ENCODE measurements at regions not wholly inside any gene's neighbourhood (a gene's known extent, or its start where the extent isn't known, plus 50 kb on each side); places are given as distances from the start of the nearest gene placed in this dataset.

- TF ChIP-seq CTCF (IDR thresholded peaks at IDR 0.05 in 4 of 5, conservative IDR thresholded peaks at IDR 0.05 in 1 of 5), result no peak
- no peak for TF ChIP-seq POLR2A (IDR thresholded peaks at IDR 0.05)
Measured at GRCh38 chr1:30191154-30191702, 532.2 kb downstream of the MATN1 start.

All from gastrocnemius medialis (tissue), 4 donors.